ENCODE measurements at regions not wholly inside any gene's neighbourhood (a gene's known extent, or its start where the extent isn't known, plus 50 kb on each side); places are given as distances from the start of the nearest gene placed in this dataset.

- TF ChIP-seq, protein P1, sequence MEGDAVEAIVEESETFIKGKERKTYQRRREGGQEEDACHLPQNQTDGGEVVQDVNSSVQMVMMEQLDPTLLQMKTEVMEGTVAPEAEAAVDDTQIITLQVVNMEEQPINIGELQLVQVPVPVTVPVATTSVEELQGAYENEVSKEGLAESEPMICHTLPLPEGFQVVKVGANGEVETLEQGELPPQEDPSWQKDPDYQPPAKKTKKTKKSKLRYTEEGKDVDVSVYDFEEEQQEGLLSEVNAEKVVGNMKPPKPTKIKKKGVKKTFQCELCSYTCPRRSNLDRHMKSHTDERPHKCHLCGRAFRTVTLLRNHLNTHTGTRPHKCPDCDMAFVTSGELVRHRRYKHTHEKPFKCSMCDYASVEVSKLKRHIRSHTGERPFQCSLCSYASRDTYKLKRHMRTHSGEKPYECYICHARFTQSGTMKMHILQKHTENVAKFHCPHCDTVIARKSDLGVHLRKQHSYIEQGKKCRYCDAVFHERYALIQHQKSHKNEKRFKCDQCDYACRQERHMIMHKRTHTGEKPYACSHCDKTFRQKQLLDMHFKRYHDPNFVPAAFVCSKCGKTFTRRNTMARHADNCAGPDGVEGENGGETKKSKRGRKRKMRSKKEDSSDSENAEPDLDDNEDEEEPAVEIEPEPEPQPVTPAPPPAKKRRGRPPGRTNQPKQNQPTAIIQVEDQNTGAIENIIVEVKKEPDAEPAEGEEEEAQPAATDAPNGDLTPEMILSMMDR (IDR thresholded peaks at IDR 0.05), result no peak
- TF ChIP-seq POLR2A (IDR thresholded peaks at IDR 0.05), result no peak
- no peak for TF ChIP-seq EP300 (IDR thresholded peaks at IDR 0.05)
These were observed 88.0 kb upstream of the ADGRF1 start for GRCh38 chr6:47130086-47130485.
